HCT116 (cell line): ENCODE measurements at regions not wholly inside any gene's neighbourhood (a gene's known extent, or its start where the extent isn't known, plus 50 kb on each side); places are given as distances from the start of the nearest gene placed in this dataset.

ENCODE experiments used
- ATAC-seq: fragments of 200-7000 bp; cut with Tn5 transposase; 2 replicates; pipeline ENCODE4 v1.9.1; 2020; ENCODE audit warnings: mild to moderate bottlenecking, moderate library complexity
- BruUV-seq: library from RNA; stranded (reverse); fragments of 400-500 nt; replicated peaks from 2 replicates; lab custom pipeline; 2021; lab: Mats Ljungman, UMichigan
- CTCF ChIA-PET: fragments of 300-600 bp; sonication (Branson Sonifier 250); formaldehyde crosslinking; loops from one replicate; lab custom pipeline; 2021; ENCODE audit warnings: antibody characterized with exemption; lab: Charles Lee
- POLR2A ChIA-PET: fragments of 300-600, 350-600 bp; sonication (Branson Sonifier 250); formaldehyde crosslinking; loops from one replicate; lab custom pipeline; 2021; ENCODE audit warnings: antibody characterized with exemption; lab: Charles Lee
- RAD21 ChIA-PET, 2 experiments: fragments of 300-600 bp; sonication (Branson Sonifier 250); formaldehyde crosslinking; loops; one replicate each; lab custom pipeline; 2023; ENCODE audit warnings: low total read pairs in 2 of 2; ENCODE audit not compliant: uncharacterized antibody in 2 of 2, unreplicated experiment in 2 of 2, low non-redundant PET in 1 of 2; lab: Charles Lee
- DNase-seq: peaks from one replicate; pipeline ENCODE4 v3.0.0-alpha.2; 2010; ENCODE audit warnings: low read depth, low spot score
- H2AFZ ChIP-seq: fragments of 200-600 bp; shearing (Covaris generic), sonication (generic); 2 replicates; pipeline ENCODE4 v1.6.1; 2017; ENCODE audit warnings: low read depth, mixed run types, mixed read lengths, antibody characterized with exemption, low read length; ENCODE audit not compliant: poor library complexity, severe bottlenecking
- H3K27ac ChIP-seq: 2 replicates; pipeline ENCODE4 v1.5.1; 2012; ENCODE audit warnings: low read depth, low read length
- H3K27me3 ChIP-seq: fragments of 200-600 bp; sonication (generic); 2 replicates; pipeline ENCODE4 v1.6.1; 2016; ENCODE audit warnings: mixed run types, low read length, mixed read lengths; ENCODE audit not compliant: insufficient read depth
- H3K36me3 ChIP-seq, 2 experiments: fragments of 200-500 bp in 1 of 2; fragments of 200-600 bp in 1 of 2; sonication (Bioruptor generic) in 1 of 2; sonication (generic) in 1 of 2; 2 replicates each; pipeline versions ENCODE4 v1.5.1 to v1.6.1; 2014 to 2016; ENCODE audit warnings: low read length in 2 of 2, inconsistent platforms in 1 of 2, mixed read lengths in 1 of 2, mixed run types in 1 of 2; ENCODE audit not compliant: insufficient read depth in 2 of 2, control insufficient read depth in 1 of 2
- H3K4me1 ChIP-seq, 2 experiments: fragments of 200-600 bp in 1 of 2; sonication (generic) in 1 of 2; 2 replicates each; pipeline versions ENCODE4 v1.5.1 to v1.6.1; 2012 to 2017; ENCODE audit warnings: low read length in 2 of 2, inconsistent platforms in 1 of 2, mild to moderate bottlenecking in 1 of 2, mixed read lengths in 1 of 2, mixed run types in 1 of 2, moderate library complexity in 1 of 2; ENCODE audit not compliant: insufficient read depth in 2 of 2, control insufficient read depth in 1 of 2
- H3K4me2 ChIP-seq: fragments of 200-600 bp; sonication (generic); 2 replicates; pipeline ENCODE4 v1.6.1; 2017; ENCODE audit warnings: mixed run types, low read length, mixed read lengths
- H3K4me3 ChIP-seq, 2 experiments: fragments of 200-600 bp in 1 of 2; sonication (generic) in 1 of 2; replicated peaks in 1 of 2; 2 replicates each; pipeline ENCODE4 v1.5.1; 2011 to 2016; ENCODE audit warnings: low read length in 2 of 2, control low read depth in 1 of 2, low read depth in 1 of 2, mild to moderate bottlenecking in 1 of 2, mixed read lengths in 1 of 2, mixed run types in 1 of 2
- H3K79me2 ChIP-seq: fragments of 200-600 bp; sonication (generic); 2 replicates; pipeline ENCODE4 v1.6.1; 2017; ENCODE audit warnings: mild to moderate bottlenecking, mixed run types, low read length, moderate library complexity, mixed read lengths; ENCODE audit not compliant: insufficient read depth
- H3K9ac ChIP-seq: fragments of 200-600 bp; sonication (generic); 2 replicates; pipeline ENCODE4 v1.6.1; 2016; ENCODE audit warnings: low read length, mixed read lengths
- H3K9me2 ChIP-seq: fragments of 200-600 bp; sonication (generic), shearing (Covaris generic); 2 replicates; pipeline ENCODE4 v1.6.1; 2017; ENCODE audit warnings: mixed run types, mild to moderate bottlenecking, moderate library complexity; ENCODE audit not compliant: insufficient read depth
- H3K9me3 ChIP-seq, 2 experiments: fragments of 200-500 bp in 1 of 2; fragments of 200-600 bp in 1 of 2; sonication (Bioruptor generic) in 1 of 2; sonication (generic) in 1 of 2; 2 replicates each; pipeline ENCODE4 v1.6.1; 2014 to 2017; ENCODE audit warnings: low read length in 2 of 2, mixed read lengths in 2 of 2, inconsistent platforms in 1 of 2, low read depth in 1 of 2, mild to moderate bottlenecking in 1 of 2, mixed run types in 1 of 2, moderate library complexity in 1 of 2; ENCODE audit not compliant: control insufficient read depth in 1 of 2, insufficient read depth in 1 of 2
- H4K20me1 ChIP-seq: fragments of 200-600 bp; sonication (generic), shearing (Covaris generic); 2 replicates; pipeline ENCODE4 v1.6.1; 2017; ENCODE audit warnings: mixed run types, mild to moderate bottlenecking, moderate library complexity; ENCODE audit not compliant: insufficient read depth
- ATF3 ChIP-seq: IDR thresholded peaks from 2 replicates; pipeline ENCODE4 v1.6.1; 2012
- CBX3 ChIP-seq: IDR thresholded peaks from 2 replicates; pipeline ENCODE4 v1.6.1; 2012; ENCODE audit warnings: low read depth
- CEBPB ChIP-seq: IDR thresholded peaks from 2 replicates; pipeline ENCODE4 v1.6.1; 2012; ENCODE audit warnings: low read depth
- EGR1 ChIP-seq: IDR thresholded peaks from 2 replicates; pipeline ENCODE4 v1.6.1; 2012; ENCODE audit warnings: low read depth
- ELF1 ChIP-seq: IDR thresholded peaks from 2 replicates; pipeline ENCODE4 v1.6.1; 2012; ENCODE audit warnings: low read depth, borderline replicate concordance
- FOSL1 ChIP-seq: IDR thresholded peaks from 2 replicates; pipeline ENCODE4 v1.6.1; 2012; ENCODE audit warnings: low read depth
- JUND ChIP-seq: IDR thresholded peaks from 2 replicates; pipeline ENCODE4 v1.6.1; 2012
- MAX ChIP-seq: IDR thresholded peaks from 2 replicates; pipeline ENCODE4 v1.6.1; 2012
- POLR2AphosphoS5 ChIP-seq: IDR thresholded peaks from 2 replicates; pipeline ENCODE4 v1.6.1; 2011; ENCODE audit warnings: mild to moderate bottlenecking, low read depth, low read length, moderate library complexity
- RAD21 ChIP-seq: IDR thresholded peaks from 2 replicates; pipeline ENCODE4 v1.6.1; 2012; ENCODE audit warnings: low read depth, mild to moderate bottlenecking
- REST ChIP-seq: IDR thresholded peaks from 2 replicates; pipeline ENCODE4 v1.6.1; 2012; ENCODE audit warnings: low read depth
- SIN3A ChIP-seq: IDR thresholded peaks from 2 replicates; pipeline ENCODE4 v1.6.1; 2012; ENCODE audit warnings: low read depth
- SRF ChIP-seq: IDR thresholded peaks from 2 replicates; pipeline ENCODE4 v1.6.1; 2012; ENCODE audit warnings: low read depth
- TCF7L2 ChIP-seq: IDR thresholded peaks from 2 replicates; pipeline ENCODE4 v1.7.0; 2011; ENCODE audit warnings: borderline replicate concordance, inconsistent platforms; ENCODE audit not compliant: insufficient read depth, insufficient read length; ENCODE audit errors: extremely low read depth
- YY1 ChIP-seq: IDR thresholded peaks from 2 replicates; pipeline ENCODE4 v1.6.1; 2011; ENCODE audit warnings: low read length, low read depth, moderate library complexity, mild to moderate bottlenecking; ENCODE audit not compliant: insufficient replicate concordance; ENCODE audit errors: extremely low read depth
- ZBTB33 ChIP-seq: IDR thresholded peaks from 2 replicates; pipeline ENCODE4 v1.6.1; 2011; ENCODE audit warnings: mild to moderate bottlenecking, low read length, moderate library complexity; ENCODE audit not compliant: insufficient replicate concordance; ENCODE audit errors: extremely low read depth
- ZFX ChIP-seq: fragments of 450-650 bp; IDR thresholded peaks from 2 replicates; pipeline ENCODE4 v1.6.1; 2017
- ZNF274 ChIP-seq: fragments of 200-500 bp; sonication (Bioruptor generic); IDR thresholded peaks from 2 replicates; pipeline ENCODE4 v1.6.1; 2014; ENCODE audit warnings: mild to moderate bottlenecking, low read depth, low read length, inconsistent platforms
- intact Hi-C: fragments of 100-400 bp; cut with micrococcal nuclease; formaldehyde crosslinking; loops from 2 replicates; pipeline ENCODE4 v1.10.0; 2022

GRCh38 chr2:67032076-67032475 is 365.1 kb upstream of the ETAA1 start:
- no peak overlapping the region for H3K4me3 ChIP-seq
- no peaks in the 10 kb centered on the region for H3K4me1 ChIP-seq
- no peak overlapping the region for H3K9ac ChIP-seq
- no peaks in the 10 kb centered on the region for H3K36me3 ChIP-seq
- TF ChIP-seq ZFX, result no peak
- TF ChIP-seq SRF, result no peak
- no peak for TF ChIP-seq EGR1
- TF ChIP-seq ATF3, result no peak
- no peak for TF ChIP-seq TCF7L2
- no peak for TF ChIP-seq ZBTB33
- TF ChIP-seq FOSL1, result no peak
- TF ChIP-seq JUND, result no peak
- TF ChIP-seq RAD21, result no peak
- DNase-seq (no peak), ATAC-seq (no peak)
- ChIA-PET CTCF (no interaction called here), RAD21 (no interaction called here), POLR2A (no interaction called here)
- H2AFZ ChIP-seq, result no peak overlapping the region
- H3K4me2 ChIP-seq, result no peak overlapping the region
- H3K79me2 ChIP-seq, result no peaks in the 10 kb centered on the region
- BruUV-seq, result no TSS peak
- no peaks in the 10 kb centered on the region for H4K20me1 ChIP-seq
- intact Hi-C loops, result no loop called here
- H3K27ac ChIP-seq, result no peak overlapping the region
- no peaks in the 10 kb centered on the region for H3K9me2 ChIP-seq
- H3K27me3 ChIP-seq, result no peaks in the 10 kb centered on the region
- no peaks in the 10 kb centered on the region for H3K9me3 ChIP-seq

- ChIA-PET RAD21 (no interaction called here), POLR2A (no interaction called here), CTCF (no interaction called here)
- Histone ChIP-seq H3K27ac (no peak overlapping the region), H3K79me2 (no peaks in the 10 kb centered on the region), H3K4me1 (no peaks in the 10 kb centered on the region), H3K9me2 (no peaks in the 10 kb centered on the region), H3K27me3 (no peaks in the 10 kb centered on the region), H3K4me2 (no peak overlapping the region), H4K20me1 (no peaks in the 10 kb centered on the region), H3K36me3 (no peaks in the 10 kb centered on the region), H3K4me3 (no peak overlapping the region), H2AFZ (no peak overlapping the region), H3K9ac (no peak overlapping the region), H3K9me3 (no peaks in the 10 kb centered on the region)
- no TSS peak for BruUV-seq
- DNase-seq, result no peak
- ATAC-seq, result no peak
- TF ChIP-seq SIN3A (no peak), EGR1 (no peak), ZNF274 (no peak), MAX (no peak), CEBPB (no peak), YY1 (no peak), POLR2AphosphoS5 (no peak), ZFX (no peak), CBX3 (no peak), ELF1 (no peak), REST (no peak), SRF (no peak), FOSL1 (no peak)
- intact Hi-C loops, result no loop called here
These were observed 360.7 kb upstream of the ETAA1 start for GRCh38 chr2:67036444-67036843.
